Esophagus squamous epithelium (tissue), 4 donors: ENCODE measurements at regions not wholly inside any gene's neighbourhood (a gene's known extent, or its start where the extent isn't known, plus 50 kb on each side); places are given as distances from the start of the nearest gene placed in this dataset.

Source experiments
- CTCF ChIP-seq, 6 experiments: fragments of 450-650 bp in 4 of 6; fragments of 200-600 bp in 2 of 6; sonication (generic) in 2 of 6; IDR thresholded peaks; one replicate each; pipeline ENCODE4 v1.5.1; 2016 to 2019; ENCODE audit warnings: antibody characterized with exemption in 6 of 6, mild to moderate bottlenecking in 4 of 6, moderate library complexity in 4 of 6
- POLR2A ChIP-seq, 4 donors: fragments of 450-650 bp; IDR thresholded peaks; one replicate each; pipeline ENCODE4 v1.6.1; 2017; ENCODE audit warnings: antibody characterized with exemption in 4 of 4, mild to moderate bottlenecking in 4 of 4, moderate library complexity in 3 of 4

GRCh38 chr13:96925477-96925876, 68.8 kb downstream of the OXGR1 start:
- TF ChIP-seq POLR2A (IDR thresholded peaks at IDR 0.05) (no peak), CTCF (IDR thresholded peaks at IDR 0.05) (no peak)
